ENCODE measurements at regions not wholly inside any gene's neighbourhood (a gene's known extent, or its start where the extent isn't known, plus 50 kb on each side); places are given as distances from the start of the nearest gene placed in this dataset.

- TF ChIP-seq EZH2phosphoT487 (IDR thresholded peaks at IDR 0.05; ENCODE audit: insufficient read depth, low read depth) (no peak), EZH2 (IDR thresholded peaks at IDR 0.05; ENCODE audit: insufficient read depth, poor library complexity, severe bottlenecking) (no peak)
Observed at GRCh38 chr18:34492652-34493051, 217.4 kb upstream of the DTNA start.
